ENCODE measurements at regions not wholly inside any gene's neighbourhood (a gene's known extent, or its start where the extent isn't known, plus 50 kb on each side); places are given as distances from the start of the nearest gene placed in this dataset.

GRCh38 chr3:135491491-135492205, 473.9 kb upstream of the PPP2R3A start:
- Histone ChIP-seq H3K27ac (ENCODE audit: low read length) (no peak overlapping the region), H3K9me3 (ENCODE audit: insufficient read depth, low read length) (no peaks in the 10 kb centered on the region), H3K36me3 (replicated peaks; ENCODE audit: low read depth, low read length) (no peaks in the 10 kb centered on the region), H3K9ac (ENCODE audit: low read length) (no peak overlapping the region), H3K4me1 (ENCODE audit: low read length) (no peaks in the 10 kb centered on the region), H4K20me1 (ENCODE audit: insufficient read depth, low read length) (no peaks in the 10 kb centered on the region), H3K79me2 (ENCODE audit: low read length) (no peaks in the 10 kb centered on the region), H3K4me2 (ENCODE audit: low read length) (no peak overlapping the region), H3K4me3 (ENCODE audit: low read length) (no peak overlapping the region), H2AFZ (ENCODE audit: low read depth, low read length) (no peak overlapping the region), H3K27me3 (ENCODE audit: low read depth, low read length) (peaks cover 35% of the 10 kb centered on the region)
- TF ChIP-seq EZH2phosphoT487 (IDR thresholded peaks at IDR 0.05; ENCODE audit: low read depth): no peak
- TF ChIP-seq, protein P1, sequence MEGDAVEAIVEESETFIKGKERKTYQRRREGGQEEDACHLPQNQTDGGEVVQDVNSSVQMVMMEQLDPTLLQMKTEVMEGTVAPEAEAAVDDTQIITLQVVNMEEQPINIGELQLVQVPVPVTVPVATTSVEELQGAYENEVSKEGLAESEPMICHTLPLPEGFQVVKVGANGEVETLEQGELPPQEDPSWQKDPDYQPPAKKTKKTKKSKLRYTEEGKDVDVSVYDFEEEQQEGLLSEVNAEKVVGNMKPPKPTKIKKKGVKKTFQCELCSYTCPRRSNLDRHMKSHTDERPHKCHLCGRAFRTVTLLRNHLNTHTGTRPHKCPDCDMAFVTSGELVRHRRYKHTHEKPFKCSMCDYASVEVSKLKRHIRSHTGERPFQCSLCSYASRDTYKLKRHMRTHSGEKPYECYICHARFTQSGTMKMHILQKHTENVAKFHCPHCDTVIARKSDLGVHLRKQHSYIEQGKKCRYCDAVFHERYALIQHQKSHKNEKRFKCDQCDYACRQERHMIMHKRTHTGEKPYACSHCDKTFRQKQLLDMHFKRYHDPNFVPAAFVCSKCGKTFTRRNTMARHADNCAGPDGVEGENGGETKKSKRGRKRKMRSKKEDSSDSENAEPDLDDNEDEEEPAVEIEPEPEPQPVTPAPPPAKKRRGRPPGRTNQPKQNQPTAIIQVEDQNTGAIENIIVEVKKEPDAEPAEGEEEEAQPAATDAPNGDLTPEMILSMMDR (IDR thresholded peaks at IDR 0.05; ENCODE audit: low read depth, low read length): no peak

- H3K27ac ChIP-seq (ENCODE audit: low read length): no peak overlapping the region
- H4K20me1 ChIP-seq (ENCODE audit: insufficient read depth, low read length): no peaks in the 10 kb centered on the region
- TF ChIP-seq, protein P1 (IDR thresholded peaks at IDR 0.05; ENCODE audit: low read depth, low read length): no peak
- TF ChIP-seq EZH2phosphoT487 (IDR thresholded peaks at IDR 0.05; ENCODE audit: low read depth): no peak
- H3K36me3 ChIP-seq (replicated peaks; ENCODE audit: low read depth, low read length): no peaks in the 10 kb centered on the region
- H3K4me2 ChIP-seq (ENCODE audit: low read length): no peak overlapping the region
- no peaks in the 10 kb centered on the region for H3K4me1 ChIP-seq (ENCODE audit: low read length)
- H3K4me3 ChIP-seq (ENCODE audit: low read length): no peak overlapping the region
- H3K79me2 ChIP-seq (ENCODE audit: low read length): no peaks in the 10 kb centered on the region
- no peaks in the 10 kb centered on the region for H3K9me3 ChIP-seq (ENCODE audit: insufficient read depth, low read length)
- H3K27me3 ChIP-seq (ENCODE audit: low read depth, low read length): peaks cover 33% of the 10 kb centered on the region
- no peak overlapping the region for H3K9ac ChIP-seq (ENCODE audit: low read length)
- no peak overlapping the region for H2AFZ ChIP-seq (ENCODE audit: low read depth, low read length)
Measured at GRCh38 chr3:135495891-135496290, 469.6 kb upstream of the PPP2R3A start.

- H3K36me3 ChIP-seq (replicated peaks; ENCODE audit: low read depth, low read length): no peaks in the 10 kb centered on the region
- H3K9me3 ChIP-seq (ENCODE audit: insufficient read depth, low read length): no peaks in the 10 kb centered on the region
- H2AFZ ChIP-seq (ENCODE audit: low read depth, low read length): no peak overlapping the region
- H3K79me2 ChIP-seq (ENCODE audit: low read length): no peaks in the 10 kb centered on the region
- H4K20me1 ChIP-seq (ENCODE audit: insufficient read depth, low read length): no peaks in the 10 kb centered on the region
- no peak for TF ChIP-seq EZH2phosphoT487 (IDR thresholded peaks at IDR 0.05; ENCODE audit: low read depth)
- TF ChIP-seq, protein P1 (IDR thresholded peaks at IDR 0.05; ENCODE audit: low read depth, low read length): no peak
- no peak overlapping the region for H3K9ac ChIP-seq (ENCODE audit: low read length)
- H3K4me1 ChIP-seq (ENCODE audit: low read length): no peaks in the 10 kb centered on the region
- peaks cover 38% of the 10 kb centered on the region for H3K27me3 ChIP-seq (ENCODE audit: low read depth, low read length)
- H3K4me3 ChIP-seq (ENCODE audit: low read length): no peak overlapping the region
- H3K4me2 ChIP-seq (ENCODE audit: low read length): no peak overlapping the region
- H3K27ac ChIP-seq (ENCODE audit: low read length): no peak overlapping the region
Measured at GRCh38 chr3:135497979-135498378, 467.5 kb upstream of the PPP2R3A start.

DNA sequence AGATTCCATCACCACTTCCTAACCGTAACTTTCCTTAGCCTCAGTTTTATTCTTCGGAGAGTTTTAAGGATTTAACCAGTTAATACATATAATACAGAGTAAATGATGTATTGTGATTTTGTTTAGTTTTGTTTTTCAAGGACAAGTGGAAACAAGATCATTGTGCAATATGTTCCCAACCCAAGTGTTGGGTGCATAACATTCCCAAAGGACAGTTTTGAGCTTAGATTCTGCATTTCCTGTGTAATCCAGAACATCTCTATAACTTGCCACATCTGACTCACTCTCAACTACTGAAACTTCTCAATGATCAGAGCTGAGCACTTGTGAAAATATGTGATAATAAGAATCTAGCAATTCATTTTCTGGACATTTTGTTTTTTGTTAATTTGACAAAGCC, 466.1 kb upstream of the PPP2R3A start:
- Histone ChIP-seq H3K9ac (ENCODE audit: low read length) (no peak overlapping the region), H3K27me3 (ENCODE audit: low read depth, low read length) (peaks cover 50% of the 10 kb centered on the region), H3K4me1 (ENCODE audit: low read length) (peaks cover 10% of the 10 kb centered on the region), H3K4me3 (ENCODE audit: low read length) (no peak overlapping the region), H3K27ac (ENCODE audit: low read length) (no peak overlapping the region), H3K36me3 (replicated peaks; ENCODE audit: low read depth, low read length) (no peaks in the 10 kb centered on the region), H2AFZ (ENCODE audit: low read depth, low read length) (no peak overlapping the region), H3K79me2 (ENCODE audit: low read length) (no peaks in the 10 kb centered on the region), H3K4me2 (ENCODE audit: low read length) (no peak overlapping the region), H4K20me1 (ENCODE audit: insufficient read depth, low read length) (no peaks in the 10 kb centered on the region), H3K9me3 (ENCODE audit: insufficient read depth, low read length) (no peaks in the 10 kb centered on the region)
- TF ChIP-seq, protein P1 (IDR thresholded peaks at IDR 0.05; ENCODE audit: low read depth, low read length): no peak
- no peak for TF ChIP-seq EZH2phosphoT487 (IDR thresholded peaks at IDR 0.05; ENCODE audit: low read depth)
